ENCODE measurements at regions not wholly inside any gene's neighbourhood (a gene's known extent, or its start where the extent isn't known, plus 50 kb on each side); places are given as distances from the start of the nearest gene placed in this dataset.
"Not testable (repeated sequence)": the region's sequence is repeated elsewhere in the genome, so short reads cannot be mapped to it uniquely, and the experiment has no call there.

- no peak for TF ChIP-seq CTCF (IDR thresholded peaks at IDR 0.05; ENCODE audit: low read depth, low read length, missing control alignments)
- Histone ChIP-seq H3K36me3 (replicated peaks) (no peaks in the 10 kb centered on the region), H3K27me3 (replicated peaks) (no peaks in the 10 kb centered on the region), H3K4me3 (ENCODE audit: low read depth, low read length) (no peak overlapping the region), H3K27ac (no peak overlapping the region)
- in situ Hi-C loops (cut with HindIII; ENCODE audit: low pct_ligation_motif_present, low sequenced_read_pairs) = no loop called here
- no peak for DNase-seq
Observed at GRCh38 chr1:230556453-230556852, 85.8 kb upstream of the COG2 start.

GRCh38 chr1:230555814-230556213 lies 86.5 kb upstream of the COG2 start:
- H3K27me3 ChIP-seq (replicated peaks) = no peaks in the 10 kb centered on the region
- TF ChIP-seq CTCF (IDR thresholded peaks at IDR 0.05; ENCODE audit: low read depth, low read length, missing control alignments) = no peak
- H3K36me3 ChIP-seq (replicated peaks) = no peaks in the 10 kb centered on the region
- no peak overlapping the region for H3K4me3 ChIP-seq (ENCODE audit: low read depth, low read length)
- H3K27ac ChIP-seq = no peak overlapping the region
- in situ Hi-C loops (cut with HindIII; ENCODE audit: low pct_ligation_motif_present, low sequenced_read_pairs) = no loop called here
- no peak for DNase-seq

- in situ Hi-C loops (cut with HindIII; ENCODE audit: low pct_ligation_motif_present, low sequenced_read_pairs) = no loop called here
- H3K4me3 ChIP-seq (ENCODE audit: low read depth, low read length) = no peak overlapping the region
Observed at GRCh38 chr1:230552880-230553279, 89.4 kb upstream of the COG2 start.

GRCh38 chr1:230550945-230551344 lies 91.3 kb upstream of the COG2 start:
- H3K4me3 ChIP-seq (ENCODE audit: low read depth, low read length); H3K36me3 ChIP-seq (replicated peaks); H3K27ac ChIP-seq; in situ Hi-C loops (cut with HindIII; ENCODE audit: low pct_ligation_motif_present, low sequenced_read_pairs); H3K27me3 ChIP-seq (replicated peaks); DNase-seq: not testable (repeated sequence)

More at GRCh38 chr1:230552880-230553279, 89.4 kb upstream of the COG2 start:
- no peak overlapping the region for H3K27ac ChIP-seq
- no peak for DNase-seq
- H3K27me3 ChIP-seq (replicated peaks) = no peaks in the 10 kb centered on the region
- no peaks in the 10 kb centered on the region for H3K36me3 ChIP-seq (replicated peaks)
- TF ChIP-seq CTCF (IDR thresholded peaks at IDR 0.05; ENCODE audit: low read depth, low read length, missing control alignments) = no peak

- in situ Hi-C loops (cut with HindIII; ENCODE audit: low pct_ligation_motif_present, low sequenced_read_pairs) = no loop called here
- Histone ChIP-seq H3K36me3 (replicated peaks) (no peaks in the 10 kb centered on the region), H3K4me3 (ENCODE audit: low read depth, low read length) (no peak overlapping the region), H3K27ac (no peak overlapping the region), H3K27me3 (replicated peaks) (no peaks in the 10 kb centered on the region)
- DNase-seq = no peak
- TF ChIP-seq CTCF (IDR thresholded peaks at IDR 0.05; ENCODE audit: low read depth, low read length, missing control alignments) = no peak
Observed at GRCh38 chr1:230550428-230550827, 91.9 kb upstream of the COG2 start.

GRCh38 chr1:230549625-230550024 lies 92.7 kb upstream of the COG2 start:
- Histone ChIP-seq H3K36me3 (replicated peaks) (no peaks in the 10 kb centered on the region), H3K4me3 (ENCODE audit: low read depth, low read length) (no peak overlapping the region), H3K27ac (no peak overlapping the region), H3K27me3 (replicated peaks) (no peaks in the 10 kb centered on the region)
- TF ChIP-seq CTCF (IDR thresholded peaks at IDR 0.05; ENCODE audit: low read depth, low read length, missing control alignments) = no peak
- in situ Hi-C loops (cut with HindIII; ENCODE audit: low pct_ligation_motif_present, low sequenced_read_pairs) = no loop called here
- no peak for DNase-seq

Data from brain microvascular endothelial cell (primary cell).